ENCODE measurements at regions not wholly inside any gene's neighbourhood (a gene's known extent, or its start where the extent isn't known, plus 50 kb on each side); places are given as distances from the start of the nearest gene placed in this dataset.

DNA sequence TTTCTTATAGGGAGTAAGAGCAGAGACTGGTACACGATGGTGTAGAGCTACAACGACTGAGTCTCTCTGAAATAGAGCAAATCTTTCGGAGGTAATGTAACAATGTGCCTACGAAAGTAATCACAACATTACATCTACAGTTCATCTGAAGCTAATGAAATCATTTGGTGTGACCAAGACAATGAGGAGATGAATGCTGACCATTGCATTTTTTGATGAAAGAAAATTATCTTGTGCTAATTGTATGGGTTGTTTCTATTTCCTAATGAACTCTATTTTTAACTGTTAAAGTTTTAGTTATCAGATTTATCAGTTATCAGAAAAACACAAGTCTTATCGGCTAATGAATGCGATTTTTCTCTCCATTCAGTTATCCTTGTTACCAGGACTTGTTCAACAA is 913.4 kb downstream of the SLITRK6 start:
- no peaks in the 10 kb centered on the region for H3K27me3 Mint-ChIP-seq (ENCODE audit: insufficient read depth, low read depth)
- no peaks in the 10 kb centered on the region for H3K36me3 ChIP-seq
- no peak overlapping the region for H3K27ac ChIP-seq
- no peak for DNase-seq (ENCODE audit: low spot score)
- H3K4me3 ChIP-seq = no peak overlapping the region
- H3K4me1 ChIP-seq = no peaks in the 10 kb centered on the region
- H3K9ac ChIP-seq = no peak overlapping the region
- no peaks in the 10 kb centered on the region for H4K20me1 ChIP-seq (ENCODE audit: low read depth)
- no peaks in the 10 kb centered on the region for H3K9me3 ChIP-seq (ENCODE audit: low read depth)
- H3K4me3 Mint-ChIP-seq = no peak overlapping the region
- H3K4me2 ChIP-seq = no peak overlapping the region
- no peak overlapping the region for H3K27ac Mint-ChIP-seq
- no peaks in the 10 kb centered on the region for H3K27me3 ChIP-seq
- no peaks in the 10 kb centered on the region for H3K36me3 Mint-ChIP-seq
- TF ChIP-seq EZH2 (IDR thresholded peaks at IDR 0.05) (no peak), EZH2phosphoT487 (IDR thresholded peaks at IDR 0.05) (no peak)
- TF ChIP-seq, protein P1, sequence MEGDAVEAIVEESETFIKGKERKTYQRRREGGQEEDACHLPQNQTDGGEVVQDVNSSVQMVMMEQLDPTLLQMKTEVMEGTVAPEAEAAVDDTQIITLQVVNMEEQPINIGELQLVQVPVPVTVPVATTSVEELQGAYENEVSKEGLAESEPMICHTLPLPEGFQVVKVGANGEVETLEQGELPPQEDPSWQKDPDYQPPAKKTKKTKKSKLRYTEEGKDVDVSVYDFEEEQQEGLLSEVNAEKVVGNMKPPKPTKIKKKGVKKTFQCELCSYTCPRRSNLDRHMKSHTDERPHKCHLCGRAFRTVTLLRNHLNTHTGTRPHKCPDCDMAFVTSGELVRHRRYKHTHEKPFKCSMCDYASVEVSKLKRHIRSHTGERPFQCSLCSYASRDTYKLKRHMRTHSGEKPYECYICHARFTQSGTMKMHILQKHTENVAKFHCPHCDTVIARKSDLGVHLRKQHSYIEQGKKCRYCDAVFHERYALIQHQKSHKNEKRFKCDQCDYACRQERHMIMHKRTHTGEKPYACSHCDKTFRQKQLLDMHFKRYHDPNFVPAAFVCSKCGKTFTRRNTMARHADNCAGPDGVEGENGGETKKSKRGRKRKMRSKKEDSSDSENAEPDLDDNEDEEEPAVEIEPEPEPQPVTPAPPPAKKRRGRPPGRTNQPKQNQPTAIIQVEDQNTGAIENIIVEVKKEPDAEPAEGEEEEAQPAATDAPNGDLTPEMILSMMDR (IDR thresholded peaks at IDR 0.05) = no peak
- H3K79me2 ChIP-seq (ENCODE audit: low read depth) = no peaks in the 10 kb centered on the region
- H3K4me1 Mint-ChIP-seq = no peaks in the 10 kb centered on the region
- no peaks in the 10 kb centered on the region for H3K9me3 Mint-ChIP-seq
- H3F3A ChIP-seq (ENCODE audit: low read depth) = no peaks in the 10 kb centered on the region
- no peak overlapping the region for H2AFZ ChIP-seq (replicated peaks)

DNA sequence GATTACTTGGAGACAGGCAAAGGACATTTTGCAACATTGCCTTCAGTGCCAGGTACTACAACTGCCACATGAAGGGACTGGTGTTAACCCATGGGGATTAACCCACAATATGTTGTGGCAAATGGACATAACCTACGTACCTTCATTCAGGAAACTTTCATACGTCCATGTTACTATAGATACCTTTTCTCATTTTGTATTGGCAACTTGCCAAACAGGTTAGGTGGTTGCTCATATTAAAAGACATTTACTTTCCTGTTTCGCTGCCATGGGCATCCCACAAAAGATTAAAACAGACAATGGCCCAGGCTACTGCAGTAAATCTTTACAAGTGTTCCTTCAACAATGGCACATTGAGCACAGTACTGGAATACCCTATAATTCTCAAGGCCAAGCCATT is 925.3 kb downstream of the SLITRK6 start:
- Mint-ChIP-seq H3K27ac (no peak overlapping the region), H3K27me3 (ENCODE audit: insufficient read depth, low read depth) (no peaks in the 10 kb centered on the region), H3K9me3 (peaks cover 19% of the 10 kb centered on the region), H3K4me3 (no peak overlapping the region), H3K36me3 (no peaks in the 10 kb centered on the region), H3K4me1 (no peaks in the 10 kb centered on the region)
- Histone ChIP-seq H4K20me1 (ENCODE audit: low read depth) (no peaks in the 10 kb centered on the region), H3K9ac (no peak overlapping the region), H3K4me2 (no peak overlapping the region), H3K4me3 (no peak overlapping the region), H3K4me1 (no peaks in the 10 kb centered on the region), H3K9me3 (ENCODE audit: low read depth) (no peaks in the 10 kb centered on the region), H3K27me3 (no peaks in the 10 kb centered on the region), H3K79me2 (ENCODE audit: low read depth) (no peaks in the 10 kb centered on the region), H2AFZ (replicated peaks) (no peak overlapping the region), H3F3A (ENCODE audit: low read depth) (no peaks in the 10 kb centered on the region), H3K27ac (no peak overlapping the region), H3K36me3 (no peaks in the 10 kb centered on the region)
- TF ChIP-seq EZH2 (IDR thresholded peaks at IDR 0.05) (no peak), EZH2phosphoT487 (IDR thresholded peaks at IDR 0.05) (no peak)
- TF ChIP-seq, protein P1 (IDR thresholded peaks at IDR 0.05) = no peak
- DNase-seq (ENCODE audit: low spot score) = no peak

DNA sequence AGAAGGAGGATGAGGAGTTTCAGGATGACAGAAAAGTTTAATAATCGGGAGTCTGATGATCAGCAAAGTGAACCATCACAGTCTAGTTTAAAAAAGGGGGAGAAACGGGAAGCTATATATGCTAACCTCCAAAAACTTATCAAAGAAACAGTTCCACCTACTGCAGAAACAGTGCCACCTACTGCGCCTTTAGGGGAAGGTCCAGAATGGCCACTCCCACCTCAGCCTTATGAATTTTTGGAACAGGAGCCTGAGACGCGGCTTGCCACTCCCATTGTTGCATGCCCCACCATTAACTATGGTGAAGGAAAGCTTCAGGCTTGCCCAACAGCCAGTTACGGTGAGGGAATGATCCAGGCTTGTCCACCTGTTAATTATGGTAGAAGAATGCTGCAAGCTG is 929.0 kb downstream of the SLITRK6 start:
- no peak for DNase-seq (ENCODE audit: low spot score)
- no peaks in the 10 kb centered on the region for H3K27me3 Mint-ChIP-seq (ENCODE audit: insufficient read depth, low read depth)

More for the DNA sequence above, 929.0 kb downstream of the SLITRK6 start:
- H3K4me1 Mint-ChIP-seq = peaks cover 9% of the 10 kb centered on the region
- no peak for TF ChIP-seq EZH2 (IDR thresholded peaks at IDR 0.05)
- no peak for TF ChIP-seq EZH2phosphoT487 (IDR thresholded peaks at IDR 0.05)
- TF ChIP-seq, protein P1 (IDR thresholded peaks at IDR 0.05) = peak; percentile 35
- H3K9me3 ChIP-seq (ENCODE audit: low read depth) = no peaks in the 10 kb centered on the region
- no peaks in the 10 kb centered on the region for H3F3A ChIP-seq (ENCODE audit: low read depth)
- H3K79me2 ChIP-seq (ENCODE audit: low read depth) = no peaks in the 10 kb centered on the region
- H3K4me3 Mint-ChIP-seq = no peak overlapping the region
- H3K27ac Mint-ChIP-seq = no peak overlapping the region
- no peaks in the 10 kb centered on the region for H3K36me3 Mint-ChIP-seq
- no peak overlapping the region for H2AFZ ChIP-seq (replicated peaks)
- H3K4me2 ChIP-seq = no peak overlapping the region
- peaks cover 6% of the 10 kb centered on the region for H3K9me3 Mint-ChIP-seq
- no peaks in the 10 kb centered on the region for H3K36me3 ChIP-seq
- H4K20me1 ChIP-seq (ENCODE audit: low read depth) = no peaks in the 10 kb centered on the region
- no peak overlapping the region for H3K9ac ChIP-seq
- H3K27ac ChIP-seq = no peak overlapping the region
- peaks cover 4% of the 10 kb centered on the region for H3K4me1 ChIP-seq
- no peaks in the 10 kb centered on the region for H3K27me3 ChIP-seq
- H3K4me3 ChIP-seq = no peak overlapping the region
